ENCODE measurements at regions not wholly inside any gene's neighbourhood (a gene's known extent, or its start where the extent isn't known, plus 50 kb on each side); places are given as distances from the start of the nearest gene placed in this dataset.

DNA sequence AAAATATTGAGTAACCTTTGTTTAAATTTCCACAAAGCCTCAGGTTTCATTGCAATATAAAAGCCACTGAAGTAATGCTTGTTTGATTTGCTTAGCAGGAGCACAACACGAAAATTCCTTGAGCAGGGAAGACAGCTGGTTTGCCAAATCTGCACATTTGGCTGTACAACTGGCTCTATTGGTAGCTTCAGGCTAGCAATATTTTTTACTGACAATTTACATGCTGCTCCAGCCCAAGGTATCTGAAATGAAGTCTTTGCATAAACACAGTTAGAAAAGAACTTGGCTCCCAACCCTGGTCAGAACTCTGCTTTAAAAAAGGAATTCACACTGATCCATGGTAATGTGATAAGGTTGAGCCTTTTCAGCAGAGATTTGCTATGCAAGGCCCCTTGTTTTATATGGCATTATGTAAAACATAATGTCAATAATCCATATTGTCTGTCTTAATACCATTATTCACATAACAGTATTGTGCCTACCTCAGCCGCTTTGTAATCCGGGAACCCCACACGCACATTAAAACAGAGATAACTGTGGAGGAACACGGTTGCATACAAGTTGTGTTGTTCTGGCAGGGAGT lies 55.7 kb upstream of the CHL1 start:
- TF ChIP-seq FOXA1 (IDR thresholded peaks at IDR 0.05), result no peak
- TF ChIP-seq TARDBP (IDR thresholded peaks at IDR 0.05), result no peak
- TF ChIP-seq HDGF (IDR thresholded peaks at IDR 0.05; ENCODE audit: borderline replicate concordance), result no peak
- TF ChIP-seq SUZ12 (IDR thresholded peaks at IDR 0.05), result no peak

Data from HEK293T (cell line).